NCI-H226 (cell line): ENCODE measurements at regions not wholly inside any gene's neighbourhood (a gene's known extent, or its start where the extent isn't known, plus 50 kb on each side); places are given as distances from the start of the nearest gene placed in this dataset.
"Not testable (repeated sequence)": the region's sequence is repeated elsewhere in the genome, so short reads cannot be mapped to it uniquely, and the experiment has no call there.

ENCODE experiments used
- DNase-seq: peaks from one replicate; pipeline ENCODE4 v3.0.0-alpha.2; 2015

DNA sequence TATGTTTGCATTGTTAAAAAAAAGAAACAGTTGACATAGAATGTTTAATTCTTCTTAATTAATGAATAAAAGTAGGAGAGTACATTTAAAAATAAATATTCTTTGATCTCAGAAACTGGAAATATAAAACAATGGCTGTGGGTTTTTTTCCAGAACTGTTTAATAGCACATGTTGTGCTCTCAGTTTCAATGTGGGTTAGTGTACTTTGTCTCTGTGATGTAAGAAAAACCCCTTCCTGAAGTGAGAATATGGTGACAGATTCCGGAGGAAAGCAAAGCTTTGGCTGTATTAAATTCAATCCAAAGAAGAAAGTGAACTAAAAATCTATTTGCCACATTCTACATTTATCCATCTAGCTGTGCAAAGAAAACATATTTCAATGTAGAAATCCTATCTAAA, 261.9 kb upstream of the ADGRL3 start:
- no peak for DNase-seq

GRCh38 chr4:60938621-60939020, 261.5 kb upstream of the ADGRL3 start:
- DNase-seq = no peak

DNA sequence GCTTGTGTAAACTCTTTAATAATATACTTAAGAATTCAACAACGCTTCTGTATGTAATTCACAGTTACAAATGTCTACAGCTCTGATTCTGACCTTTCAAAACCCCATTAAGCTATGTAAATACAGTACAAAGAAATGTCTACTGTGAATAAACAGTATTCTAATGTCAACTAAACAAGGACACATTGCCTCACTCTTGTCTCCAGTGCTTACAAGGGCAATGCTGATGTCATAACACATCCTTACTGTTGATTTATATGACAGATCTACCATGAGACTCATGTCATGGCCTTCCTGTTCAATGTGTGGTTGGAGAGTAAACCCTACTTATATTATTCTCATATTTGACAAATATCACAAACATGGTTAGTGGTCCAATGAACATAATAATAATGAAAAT, 256.1 kb upstream of the ADGRL3 start:
- DNase-seq = no peak

- DNase-seq = no peak
These were observed 254.5 kb upstream of the ADGRL3 start for GRCh38 chr4:60945641-60946040.

DNA sequence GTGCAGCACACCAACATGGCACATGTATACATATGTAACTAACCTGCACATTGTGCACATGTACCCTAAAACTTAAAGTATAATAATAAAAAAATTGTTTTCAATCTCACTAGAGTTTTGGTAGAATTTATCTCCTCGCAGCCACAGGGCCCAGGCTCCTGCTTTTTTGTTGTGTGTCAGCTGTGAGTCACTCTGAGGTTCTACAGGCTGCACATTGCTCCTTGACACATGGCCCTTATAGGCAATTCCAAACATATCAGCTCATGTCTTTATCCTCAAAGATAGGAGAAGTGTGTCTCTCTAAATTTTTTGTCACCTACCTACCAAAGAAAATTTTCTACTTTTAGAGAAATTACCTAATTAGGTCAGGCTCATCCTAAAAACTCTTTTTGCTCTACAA, 252.1 kb upstream of the ADGRL3 start:
- DNase-seq = peak; percentile 9

DNA sequence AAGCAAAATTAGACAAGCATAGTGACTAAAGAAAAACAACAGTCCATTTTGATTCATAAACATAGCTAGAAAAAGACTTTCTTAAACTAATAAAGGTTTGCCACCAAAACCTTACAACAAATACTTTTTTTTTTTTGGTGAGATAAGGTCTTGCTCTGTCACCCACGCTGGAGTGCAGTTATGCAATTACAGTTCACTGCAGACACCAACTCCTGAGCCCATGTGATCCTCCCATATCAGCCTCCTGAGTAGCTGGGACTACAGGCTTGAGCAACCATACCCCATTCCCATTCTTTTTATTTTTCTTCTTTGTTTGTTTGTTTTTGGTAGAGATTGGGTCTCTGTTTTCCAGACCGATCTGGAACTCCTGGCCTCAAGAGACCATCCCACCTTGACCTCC, 247.2 kb upstream of the ADGRL3 start:
- DNase-seq = no peak

- DNase-seq = no peak
These were observed 246.3 kb upstream of the ADGRL3 start for GRCh38 chr4:60953826-60954225.

GRCh38 chr4:60962286-60962685, 237.8 kb upstream of the ADGRL3 start:
- DNase-seq = no peak

DNA sequence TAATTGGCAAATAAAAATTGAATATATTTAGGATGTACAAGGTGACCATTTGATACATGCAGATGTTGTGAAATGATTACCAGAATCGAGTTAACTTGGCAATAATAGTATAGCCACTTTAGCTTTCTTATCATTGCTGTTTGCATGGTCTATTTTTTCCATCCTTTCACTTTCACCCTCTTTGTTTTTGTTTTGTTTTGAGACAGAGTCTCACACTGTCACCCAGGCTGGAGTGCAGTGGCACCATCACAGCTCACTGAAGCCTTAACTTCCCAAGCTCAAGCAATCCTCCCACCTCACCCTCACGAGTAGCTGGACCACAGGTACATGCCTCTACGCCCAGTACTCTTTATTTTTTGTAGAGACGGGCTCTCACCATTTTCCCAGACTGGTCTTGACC, 218.6 kb upstream of the ADGRL3 start:
- no peak for DNase-seq

GRCh38 chr4:60989141-60989540, 211.0 kb upstream of the ADGRL3 start:
- no peak for DNase-seq

DNA sequence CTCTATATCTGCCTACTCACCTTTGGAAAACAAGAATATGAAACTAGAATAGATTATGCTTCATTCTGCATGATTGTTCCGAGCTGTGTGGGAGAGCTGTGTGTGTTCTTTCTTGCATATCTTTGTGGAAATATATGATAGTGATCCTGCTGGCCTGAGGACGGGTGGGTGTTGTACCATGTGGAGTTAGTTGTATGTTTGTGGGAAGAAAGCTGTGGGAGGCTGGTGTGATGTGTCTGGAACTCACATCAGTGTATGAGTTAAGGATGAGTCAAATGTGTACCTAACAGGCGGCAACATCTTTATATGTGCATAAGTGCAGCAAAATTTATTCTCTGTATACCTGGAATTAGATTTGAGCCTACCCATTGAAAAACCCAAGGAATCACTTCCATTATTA, 208.1 kb upstream of the ADGRL3 start:
- peak; percentile 94 for DNase-seq

GRCh38 chr4:61003301-61003700, 196.8 kb upstream of the ADGRL3 start:
- DNase-seq = peak; percentile 80

DNA sequence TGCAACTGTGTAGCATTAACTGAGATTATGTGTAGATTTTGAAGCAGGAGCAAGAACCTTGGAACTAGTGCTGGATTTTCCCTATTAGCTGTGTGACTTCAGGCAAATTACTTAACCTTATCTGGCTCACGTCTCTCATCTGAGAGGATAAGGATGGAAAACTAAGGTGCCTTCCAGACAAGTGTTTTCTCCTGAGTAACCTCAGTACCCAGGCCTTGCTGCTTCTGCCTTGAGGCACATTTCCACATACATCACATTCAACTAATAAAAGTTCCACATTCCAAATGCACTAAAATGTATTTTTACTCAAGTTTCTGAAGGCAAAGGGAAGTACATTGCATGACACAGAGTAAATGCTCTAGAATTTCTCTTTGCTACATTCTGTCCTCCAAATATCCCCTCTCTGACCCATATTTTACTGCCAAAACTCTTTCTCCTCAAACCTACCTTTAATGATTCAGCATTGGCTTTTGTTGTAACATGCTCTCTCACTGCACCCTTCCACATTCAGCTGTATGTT, 195.4 kb upstream of the ADGRL3 start:
- DNase-seq = peak; percentile 73

- peak; percentile 69 for DNase-seq
These were observed 189.1 kb upstream of the ADGRL3 start for GRCh38 chr4:61011051-61011450.

DNA sequence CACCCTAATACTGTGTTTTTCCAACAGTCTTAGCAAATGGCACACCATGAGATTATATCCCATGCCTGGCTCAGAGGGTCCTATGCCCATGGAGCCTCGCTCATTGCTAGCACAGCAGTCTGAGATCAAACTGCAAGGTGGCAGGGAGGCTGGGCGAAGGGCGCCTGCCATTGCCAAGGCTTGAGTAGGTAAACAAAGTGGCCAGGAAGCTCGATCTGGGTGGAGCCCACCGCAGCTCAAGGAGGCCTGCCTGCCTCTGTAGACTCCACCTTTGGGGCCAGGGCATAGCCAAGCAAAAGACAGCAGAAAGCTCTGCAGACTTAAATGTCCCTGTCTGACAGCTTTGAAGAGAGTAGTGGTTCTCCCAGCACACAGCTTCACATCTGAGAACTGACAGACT, 188.2 kb upstream of the ADGRL3 start:
- not testable (repeated sequence) for DNase-seq

DNA sequence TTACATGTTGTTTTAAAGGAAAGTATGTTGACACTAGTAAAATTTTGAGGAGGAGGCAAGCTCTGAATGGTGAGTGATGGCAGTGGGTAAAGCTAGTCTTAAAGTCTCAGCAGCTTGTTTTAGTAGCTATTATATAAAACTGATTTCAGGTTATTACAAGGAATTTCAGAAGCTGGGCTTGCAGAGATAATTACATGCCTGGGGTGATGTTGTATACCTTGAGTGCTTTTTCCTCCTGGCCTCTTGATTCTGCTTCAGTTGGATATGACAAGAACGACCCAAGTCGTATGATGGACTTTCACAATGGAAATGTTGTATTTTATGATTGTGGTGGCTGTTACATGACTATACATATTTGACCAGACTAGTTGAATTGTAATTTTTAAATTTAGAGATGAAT, 175.5 kb upstream of the ADGRL3 start:
- DNase-seq = no peak

DNA sequence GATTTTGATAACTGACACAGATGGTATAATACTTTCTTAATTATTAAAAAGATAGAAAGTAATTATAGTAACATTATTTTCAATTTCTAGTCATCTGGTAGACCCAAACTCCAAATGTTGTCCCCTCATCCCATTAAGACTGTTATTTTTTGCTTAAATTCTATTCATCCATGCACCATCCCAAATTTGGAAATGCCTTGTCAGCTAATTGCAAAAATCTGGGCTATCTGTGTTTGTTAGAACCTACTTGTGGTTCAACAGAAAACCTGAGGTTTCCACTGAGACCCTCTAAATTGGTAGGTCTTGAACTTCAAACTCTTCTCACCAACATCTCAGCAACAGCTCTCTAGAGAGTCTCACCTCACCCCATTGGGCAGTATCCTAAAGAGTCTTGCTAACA, 172.2 kb upstream of the ADGRL3 start:
- DNase-seq = no peak

GRCh38 chr4:61036071-61036684, 163.9 kb upstream of the ADGRL3 start:
- no peak for DNase-seq

DNA sequence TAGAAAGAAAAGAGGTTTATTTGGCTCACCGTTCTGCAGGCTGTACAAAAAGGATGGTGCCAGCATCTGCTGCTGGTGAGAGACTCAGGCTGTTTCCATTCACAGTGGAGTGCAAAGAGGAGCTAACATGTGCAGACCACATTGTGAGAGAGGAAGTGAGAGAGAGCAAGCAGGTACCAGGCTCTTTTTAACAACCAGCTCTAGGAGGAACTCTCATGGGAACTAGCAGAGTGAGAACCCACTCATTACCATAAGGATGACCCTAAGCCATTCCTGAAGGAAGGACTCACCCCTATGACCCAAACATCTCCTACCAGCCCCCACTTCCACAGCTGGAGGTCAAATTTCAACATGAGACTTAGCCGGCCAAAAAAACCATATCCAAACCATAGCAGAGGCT, 158.6 kb upstream of the ADGRL3 start:
- no peak for DNase-seq

GRCh38 chr4:61044837-61045236, 155.3 kb upstream of the ADGRL3 start:
- DNase-seq = no peak

GRCh38 chr4:61049018-61049417, 151.1 kb upstream of the ADGRL3 start:
- no peak for DNase-seq

- no peak for DNase-seq
These were observed 132.7 kb upstream of the ADGRL3 start for GRCh38 chr4:61067381-61067780.

- no peak for DNase-seq
These were observed 132.1 kb upstream of the ADGRL3 start for GRCh38 chr4:61068060-61068459.

DNA sequence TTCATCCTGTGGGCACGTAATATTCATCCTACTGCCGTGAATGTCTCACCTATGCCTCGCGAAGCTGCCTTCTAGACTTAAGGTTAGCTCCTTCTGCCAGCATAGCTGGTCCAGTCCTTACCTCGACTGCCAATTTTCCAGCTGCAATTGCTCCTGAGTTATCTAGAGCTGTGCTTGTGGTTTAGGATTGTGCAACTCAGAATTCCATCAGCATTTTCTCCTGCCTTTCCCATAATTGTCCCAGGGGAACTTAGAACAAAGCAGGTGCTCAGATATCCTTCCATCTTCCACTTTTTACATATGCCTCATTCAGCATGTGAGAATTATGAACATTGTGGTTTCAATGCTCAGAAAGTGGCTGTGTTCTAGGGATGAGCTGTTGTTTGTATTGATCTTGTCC, 131.4 kb upstream of the ADGRL3 start:
- peak; percentile 82 for DNase-seq

GRCh38 chr4:61070269-61070668, 129.9 kb upstream of the ADGRL3 start:
- DNase-seq = no peak
